IMR-90 (cell line): ENCODE measurements at regions not wholly inside any gene's neighbourhood (a gene's known extent, or its start where the extent isn't known, plus 50 kb on each side); places are given as distances from the start of the nearest gene placed in this dataset.

ENCODE experiments used
- ATAC-seq: fragments of 200-7000 bp; cut with Tn5 transposase; 2 replicates; pipeline ENCODE4 v1.9.1; 2020; ENCODE audit warnings: low read depth, mild to moderate bottlenecking, moderate library complexity
- BruUV-seq: library from RNA; stranded (reverse); fragments of 400-500 nt; replicated peaks from 2 replicates; lab custom pipeline; 2021; lab: Mats Ljungman, UMichigan
- CTCF ChIA-PET: fragments of 300-600 bp; formaldehyde crosslinking; extraction: SDS; loops from one replicate; lab custom pipeline; 2021; ENCODE audit warnings: antibody characterized with exemption; lab: Yijun Ruan, JAX
- POLR2A ChIA-PET: fragments of 300-600 bp; sonication (Branson Sonifier 250); formaldehyde crosslinking; loops from one replicate; lab custom pipeline; 2022; ENCODE audit warnings: antibody characterized with exemption; ENCODE audit not compliant: unreplicated experiment; lab: Charles Lee
- DNase-seq: peaks from one replicate; pipeline ENCODE4 v3.0.0; 2013
- H2AFZ ChIP-seq: replicated peaks from 2 replicates; pipeline ENCODE3; 2013; ENCODE audit warnings: low read length, mild to moderate bottlenecking; ENCODE audit not compliant: poor library complexity
- H2AK5ac ChIP-seq: 2 replicates; pipeline ENCODE4 v1.6.1; 2013; ENCODE audit warnings: low read depth, low read length, inconsistent platforms
- H2AK9ac ChIP-seq: replicated peaks from 2 replicates; pipeline ENCODE3; 2013; ENCODE audit warnings: mild to moderate bottlenecking, low read depth, low read length, moderate library complexity; ENCODE audit not compliant: poor library complexity
- H2BK120ac ChIP-seq: 2 replicates; pipeline ENCODE4 v1.6.1; 2013; ENCODE audit warnings: low read depth, low read length, inconsistent platforms
- H2BK15ac ChIP-seq: 3 replicates; pipeline ENCODE4 v1.6.1; 2013; ENCODE audit warnings: low read depth, low read length, inconsistent platforms
- H2BK20ac ChIP-seq: 2 replicates; pipeline ENCODE4 v1.6.1; 2013; ENCODE audit warnings: low read depth, mild to moderate bottlenecking, inconsistent platforms, low read length, moderate library complexity
- H2BK5ac ChIP-seq: 2 replicates; pipeline ENCODE4 v1.6.1; 2013; ENCODE audit warnings: mild to moderate bottlenecking, low read depth, low read length, inconsistent platforms; ENCODE audit not compliant: poor library complexity, severe bottlenecking
- H3K14ac ChIP-seq: replicated peaks from 2 replicates; pipeline ENCODE4 v1.6.1; 2013; ENCODE audit warnings: low read depth, low read length, inconsistent platforms
- H3K18ac ChIP-seq: 2 replicates; pipeline ENCODE4 v1.6.1; 2013; ENCODE audit warnings: low read depth, low read length, control low read depth
- H3K23ac ChIP-seq: 2 replicates; pipeline ENCODE4 v1.6.1; 2013; ENCODE audit warnings: low read depth, low read length, inconsistent platforms
- H3K27ac ChIP-seq: 2 replicates; pipeline ENCODE4 v1.5.1; 2013; ENCODE audit warnings: mild to moderate bottlenecking, control low read depth, low read length; ENCODE audit not compliant: insufficient read depth
- H3K27me3 ChIP-seq: 2 replicates; pipeline ENCODE4 v1.6.1; 2013; ENCODE audit warnings: low read length; ENCODE audit not compliant: control insufficient read depth, insufficient read depth
- H3K36me3 ChIP-seq: 2 replicates; pipeline ENCODE4 v1.6.1; 2013; ENCODE audit warnings: low read length, mixed read lengths; ENCODE audit not compliant: control insufficient read depth, insufficient read depth
- H3K4ac ChIP-seq: 2 replicates; pipeline ENCODE4 v1.6.1; 2013; ENCODE audit warnings: low read depth, low read length, inconsistent platforms
- H3K4me1 ChIP-seq: 2 replicates; pipeline ENCODE4 v1.6.1; 2013; ENCODE audit warnings: low read length, mixed read lengths; ENCODE audit not compliant: control insufficient read depth, insufficient read depth
- H3K4me2 ChIP-seq: 2 replicates; pipeline ENCODE4 v1.6.1; 2013; ENCODE audit warnings: low read depth, mild to moderate bottlenecking, control low read depth, low read length, moderate library complexity
- H3K4me3 ChIP-seq: 2 replicates; pipeline ENCODE4 v1.5.1; 2013; ENCODE audit warnings: low read depth, mild to moderate bottlenecking, control low read depth, low read length, moderate library complexity; ENCODE audit not compliant: insufficient read depth
- H3K56ac ChIP-seq: 2 replicates; pipeline ENCODE4 v1.6.1; 2013; ENCODE audit warnings: low read length, inconsistent platforms; ENCODE audit not compliant: insufficient read depth; ENCODE audit errors: extremely low read depth
- H3K79me1 ChIP-seq, 2 experiments: 2 replicates each; pipeline ENCODE4 v1.6.1; 2013; ENCODE audit warnings: low read length in 2 of 2, inconsistent platforms in 1 of 2, low read depth in 1 of 2
- H3K9ac ChIP-seq: 2 replicates; pipeline ENCODE4 v1.6.1; 2013; ENCODE audit warnings: low read depth, low read length, control low read depth
- H3K9me1 ChIP-seq: 2 replicates; pipeline ENCODE4 v1.6.1; 2013; ENCODE audit warnings: low read length, inconsistent platforms; ENCODE audit not compliant: insufficient read depth
- H3K9me3 ChIP-seq: 2 replicates; pipeline ENCODE4 v1.6.1; 2013; ENCODE audit warnings: low read length; ENCODE audit not compliant: control insufficient read depth, insufficient read depth
- H4K20me1 ChIP-seq: 2 replicates; pipeline ENCODE4 v1.6.1; 2013; ENCODE audit warnings: low read length, inconsistent platforms; ENCODE audit not compliant: insufficient read depth
- H4K5ac ChIP-seq: 2 replicates; pipeline ENCODE4 v1.6.1; 2013; ENCODE audit warnings: mild to moderate bottlenecking, low read depth, low read length, control low read depth
- H4K8ac ChIP-seq, 2 experiments: 2 replicates each; pipeline ENCODE4 v1.6.1; 2013; ENCODE audit warnings: low read depth in 2 of 2, low read length in 2 of 2, control low read depth in 1 of 2, inconsistent platforms in 1 of 2
- H4K91ac ChIP-seq: 2 replicates; pipeline ENCODE4 v1.6.1; 2013; ENCODE audit warnings: low read depth, low read length, inconsistent platforms; ENCODE audit not compliant: insufficient read depth
- CEBPB ChIP-seq: IDR thresholded peaks from 2 replicates; pipeline ENCODE4 v1.6.1; 2012; ENCODE audit warnings: low read depth, low read length, improper control_type of control experiment
- CHD1 ChIP-seq: IDR thresholded peaks from 2 replicates; pipeline ENCODE4 v1.6.1; 2012; ENCODE audit warnings: low read depth, low read length, improper control_type of control experiment
- MAFK ChIP-seq: IDR thresholded peaks from 2 replicates; pipeline ENCODE4 v1.6.1; 2012; ENCODE audit warnings: low read depth, low read length, improper control_type of control experiment
- MXI1 ChIP-seq: IDR thresholded peaks from 2 replicates; pipeline ENCODE4 v1.6.1; 2012; ENCODE audit warnings: low read depth, mild to moderate bottlenecking, low read length, moderate library complexity, borderline replicate concordance
- NFE2L2 ChIP-seq: fragments of 150-350 bp; IDR thresholded peaks from 2 replicates; pipeline ENCODE4 v1.6.1; 2016; ENCODE audit warnings: low read depth, mild to moderate bottlenecking, low read length
- RAD21 ChIP-seq: IDR thresholded peaks from 2 replicates; pipeline ENCODE4 v1.6.1; 2012; ENCODE audit warnings: low read length, improper control_type of control experiment
- RCOR1 ChIP-seq: IDR thresholded peaks from 2 replicates; pipeline ENCODE4 v1.6.1; 2012; ENCODE audit warnings: mild to moderate bottlenecking, low read length, improper control_type of control experiment; ENCODE audit not compliant: insufficient replicate concordance
- SMC3 ChIP-seq: fragments of 150-350 bp; IDR thresholded peaks from 2 replicates; pipeline ENCODE4 v1.6.1; 2016; ENCODE audit warnings: low read depth, mild to moderate bottlenecking, antibody characterized with exemption, low read length, moderate library complexity
- WGBS, 2 experiments: methylation state at CpG; one replicate each; pipeline versions ENCODE4 v1.1.5 to v1.1.7; 2013; ENCODE audit warnings: missing lambda C conversion rate in 2 of 2; ENCODE audit not compliant: insufficient read length in 1 of 2; ENCODE audit errors: extremely low coverage in 2 of 2; 5-methylcytosine and 5-hydroxymethylcytosine counted together
- dilution Hi-C: fragments of 300-500 bp; cut with HindIII; formaldehyde crosslinking; loops from one replicate; pipeline ENCODE4 v1.14.3; 2018; ENCODE audit warnings: low sequenced_read_pairs; ENCODE audit not compliant: unreplicated experiment
- in situ Hi-C: fragments of 300-500 bp; cut with MboI; formaldehyde crosslinking; loops from 3 replicates; pipeline ENCODE4 v1.14.3; 2019; ENCODE audit warnings: low sequenced_read_pairs, inconsistent platforms, mixed read lengths
- intact Hi-C: fragments of 100-400 bp; cut with micrococcal nuclease; formaldehyde crosslinking; loops from 2 replicates; pipeline ENCODE4 v1.10.0; 2022
- TF ChIP-seq, protein P1 (sequence below): fragments of 150-350 bp; IDR thresholded peaks from 2 replicates; pipeline ENCODE4 v1.6.1; 2017; ENCODE audit warnings: mild to moderate bottlenecking, antibody characterized with exemption, low read length, low read depth
- TF ChIP-seq, protein P2 (sequence below): fragments of 150-350 bp; IDR thresholded peaks from 2 replicates; pipeline ENCODE4 v1.6.1; 2016; ENCODE audit warnings: low read depth, mild to moderate bottlenecking, low read length, moderate library complexity, borderline replicate concordance
- TF ChIP-seq, protein P3 (sequence below): conservative IDR thresholded peaks from 2 replicates; pipeline ENCODE4 v1.5.1; 2012; ENCODE audit warnings: mild to moderate bottlenecking, low read depth, low read length, improper control_type of control experiment

DNA sequence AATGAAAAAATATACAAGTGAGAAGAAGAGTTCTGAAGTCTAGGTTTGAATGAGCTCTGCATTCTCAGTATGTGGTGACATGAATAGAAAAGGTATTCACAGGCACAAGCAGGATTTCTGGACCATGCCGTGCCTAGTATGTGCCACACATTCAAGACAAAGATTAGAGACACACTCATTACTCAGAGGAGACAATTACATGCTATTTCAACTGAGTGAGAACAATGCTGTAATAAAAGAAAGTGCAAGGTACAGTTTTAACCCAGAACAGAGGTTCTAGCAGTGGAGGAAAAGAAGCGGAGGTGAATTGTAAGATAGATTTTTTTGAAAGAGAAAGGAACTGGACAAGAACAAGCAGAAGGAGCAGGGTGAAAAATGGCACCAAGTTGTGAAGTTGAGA is 121.0 kb upstream of the RASGEF1B start:
- Histone ChIP-seq H3K4ac (no peak overlapping the region), H2AK5ac (no peak overlapping the region), H3K36me3 (no peaks in the 10 kb centered on the region), H2AFZ (no peak overlapping the region), H4K8ac (no peak overlapping the region), H3K14ac (no peak overlapping the region), H2BK15ac (no peak overlapping the region), H4K5ac (no peak overlapping the region), H3K18ac (no peak overlapping the region), H2BK120ac (no peak overlapping the region), H2AK9ac (no peak overlapping the region), H3K4me2 (no peak overlapping the region), H3K9me3 (no peaks in the 10 kb centered on the region), H3K27me3 (no peaks in the 10 kb centered on the region), H3K4me1 (no peaks in the 10 kb centered on the region), H2BK5ac (no peak overlapping the region), H4K91ac (no peak overlapping the region), H3K9ac (no peak overlapping the region), H4K20me1 (no peaks in the 10 kb centered on the region), H3K56ac (no peak overlapping the region), H3K23ac (no peak overlapping the region), H2BK20ac (no peak overlapping the region), H3K27ac (no peak overlapping the region), H3K79me1 (no peaks in the 10 kb centered on the region), H3K4me3 (no peak overlapping the region), H3K9me1 (no peaks in the 10 kb centered on the region)
- POLR2A ChIA-PET, result no interaction called here
- CTCF ChIA-PET, result no interaction called here
- dilution Hi-C loops, result no loop called here
- DNase-seq (no peak), ATAC-seq (no peak)
- 75% methylated on average over 1 of the region's 2 CpGs; no CpG with 5 or more reads in 1 of the 2 experiments for WGBS, 2 experiments
- no TSS peak for BruUV-seq
- in situ Hi-C loops, result no loop called here
- TF ChIP-seq RCOR1 (no peak), NFE2L2 (no peak), CHD1 (no peak), MAFK (no peak), RAD21 (no peak), MXI1 (no peak), CEBPB (no peak), SMC3 (no peak)
- TF ChIP-seq, protein P1, sequence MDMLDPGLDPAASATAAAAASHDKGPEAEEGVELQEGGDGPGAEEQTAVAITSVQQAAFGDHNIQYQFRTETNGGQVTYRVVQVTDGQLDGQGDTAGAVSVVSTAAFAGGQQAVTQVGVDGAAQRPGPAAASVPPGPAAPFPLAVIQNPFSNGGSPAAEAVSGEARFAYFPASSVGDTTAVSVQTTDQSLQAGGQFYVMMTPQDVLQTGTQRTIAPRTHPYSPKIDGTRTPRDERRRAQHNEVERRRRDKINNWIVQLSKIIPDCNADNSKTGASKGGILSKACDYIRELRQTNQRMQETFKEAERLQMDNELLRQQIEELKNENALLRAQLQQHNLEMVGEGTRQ, result no peak
- TF ChIP-seq, protein P2, sequence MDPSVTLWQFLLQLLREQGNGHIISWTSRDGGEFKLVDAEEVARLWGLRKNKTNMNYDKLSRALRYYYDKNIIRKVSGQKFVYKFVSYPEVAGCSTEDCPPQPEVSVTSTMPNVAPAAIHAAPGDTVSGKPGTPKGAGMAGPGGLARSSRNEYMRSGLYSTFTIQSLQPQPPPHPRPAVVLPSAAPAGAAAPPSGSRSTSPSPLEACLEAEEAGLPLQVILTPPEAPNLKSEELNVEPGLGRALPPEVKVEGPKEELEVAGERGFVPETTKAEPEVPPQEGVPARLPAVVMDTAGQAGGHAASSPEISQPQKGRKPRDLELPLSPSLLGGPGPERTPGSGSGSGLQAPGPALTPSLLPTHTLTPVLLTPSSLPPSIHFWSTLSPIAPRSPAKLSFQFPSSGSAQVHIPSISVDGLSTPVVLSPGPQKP, result no peak
- TF ChIP-seq, protein P3, sequence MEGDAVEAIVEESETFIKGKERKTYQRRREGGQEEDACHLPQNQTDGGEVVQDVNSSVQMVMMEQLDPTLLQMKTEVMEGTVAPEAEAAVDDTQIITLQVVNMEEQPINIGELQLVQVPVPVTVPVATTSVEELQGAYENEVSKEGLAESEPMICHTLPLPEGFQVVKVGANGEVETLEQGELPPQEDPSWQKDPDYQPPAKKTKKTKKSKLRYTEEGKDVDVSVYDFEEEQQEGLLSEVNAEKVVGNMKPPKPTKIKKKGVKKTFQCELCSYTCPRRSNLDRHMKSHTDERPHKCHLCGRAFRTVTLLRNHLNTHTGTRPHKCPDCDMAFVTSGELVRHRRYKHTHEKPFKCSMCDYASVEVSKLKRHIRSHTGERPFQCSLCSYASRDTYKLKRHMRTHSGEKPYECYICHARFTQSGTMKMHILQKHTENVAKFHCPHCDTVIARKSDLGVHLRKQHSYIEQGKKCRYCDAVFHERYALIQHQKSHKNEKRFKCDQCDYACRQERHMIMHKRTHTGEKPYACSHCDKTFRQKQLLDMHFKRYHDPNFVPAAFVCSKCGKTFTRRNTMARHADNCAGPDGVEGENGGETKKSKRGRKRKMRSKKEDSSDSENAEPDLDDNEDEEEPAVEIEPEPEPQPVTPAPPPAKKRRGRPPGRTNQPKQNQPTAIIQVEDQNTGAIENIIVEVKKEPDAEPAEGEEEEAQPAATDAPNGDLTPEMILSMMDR, result no peak
- intact Hi-C loops, result no loop called here
